Middle frontal gyrus (tissue), 1 donor: ENCODE measurements at regions not wholly inside any gene's neighbourhood (a gene's known extent, or its start where the extent isn't known, plus 50 kb on each side); places are given as distances from the start of the nearest gene placed in this dataset.
"Not testable (repeated sequence)": the region's sequence is repeated elsewhere in the genome, so short reads cannot be mapped to it uniquely, and the experiment has no call there.

ENCODE experiments used
- DNase-seq: peaks from one replicate; pipeline ENCODE4 v3.0.0-alpha.2; 2015; ENCODE audit warnings: low spot score; ENCODE audit errors: extremely low spot score

- DNase-seq, result no peak
These were observed 420.5 kb downstream of the NSUN3 start for GRCh38 chr3:94483403-94483802.

- DNase-seq, result no peak
These were observed 432.1 kb downstream of the NSUN3 start for GRCh38 chr3:94494992-94495391.

GRCh38 chr3:94500146-94500545 lies 437.3 kb downstream of the NSUN3 start:
- no peak for DNase-seq

GRCh38 chr3:94507354-94507753 lies 444.5 kb downstream of the NSUN3 start:
- DNase-seq, result not testable (repeated sequence)

GRCh38 chr3:94512876-94513275 lies 450.0 kb downstream of the NSUN3 start:
- DNase-seq, result no peak

- DNase-seq, result no peak
These were observed 450.7 kb downstream of the NSUN3 start for GRCh38 chr3:94513600-94513999.

GRCh38 chr3:94515983-94516382 lies 453.1 kb downstream of the NSUN3 start:
- DNase-seq, result no peak

- DNase-seq, result no peak
These were observed 457.5 kb downstream of the NSUN3 start for GRCh38 chr3:94520364-94520763.

- no peak for DNase-seq
These were observed 459.6 kb downstream of the NSUN3 start for GRCh38 chr3:94522488-94522887.

- DNase-seq, result no peak
These were observed 461.4 kb downstream of the NSUN3 start for GRCh38 chr3:94524102-94524919.

- DNase-seq, result no peak
These were observed 462.2 kb downstream of the NSUN3 start for GRCh38 chr3:94525043-94525442.

- DNase-seq, result no peak
These were observed 467.0 kb downstream of the NSUN3 start for GRCh38 chr3:94529816-94530215.

- DNase-seq, result no peak
These were observed 470.1 kb downstream of the NSUN3 start for GRCh38 chr3:94532951-94533350.

GRCh38 chr3:94539937-94540336 lies 477.1 kb downstream of the NSUN3 start:
- no peak for DNase-seq

- no peak for DNase-seq
These were observed 480.3 kb downstream of the NSUN3 start for GRCh38 chr3:94543161-94543560.

- DNase-seq, result no peak
These were observed 481.4 kb downstream of the NSUN3 start for GRCh38 chr3:94544131-94544789.

- no peak for DNase-seq
These were observed 485.9 kb downstream of the NSUN3 start for GRCh38 chr3:94548581-94549316.

- DNase-seq, result no peak
These were observed 498.2 kb downstream of the NSUN3 start for GRCh38 chr3:94561094-94561493.

- no peak for DNase-seq
These were observed 501.4 kb downstream of the NSUN3 start for GRCh38 chr3:94564247-94564646.

- no peak for DNase-seq
These were observed 505.2 kb downstream of the NSUN3 start for GRCh38 chr3:94568041-94568440.

GRCh38 chr3:94573337-94573736 lies 510.5 kb downstream of the NSUN3 start:
- DNase-seq, result no peak

- DNase-seq, result no peak
These were observed 524.4 kb downstream of the NSUN3 start for GRCh38 chr3:94587291-94587690.
